ENCODE measurements at regions not wholly inside any gene's neighbourhood (a gene's known extent, or its start where the extent isn't known, plus 50 kb on each side); places are given as distances from the start of the nearest gene placed in this dataset.
A peak's percentile ranks its signal among the peaks of the same experiment; 100 is the strongest.
"Not testable (repeated sequence)": the region's sequence is repeated elsewhere in the genome, so short reads cannot be mapped to it uniquely, and the experiment has no call there.

DNA sequence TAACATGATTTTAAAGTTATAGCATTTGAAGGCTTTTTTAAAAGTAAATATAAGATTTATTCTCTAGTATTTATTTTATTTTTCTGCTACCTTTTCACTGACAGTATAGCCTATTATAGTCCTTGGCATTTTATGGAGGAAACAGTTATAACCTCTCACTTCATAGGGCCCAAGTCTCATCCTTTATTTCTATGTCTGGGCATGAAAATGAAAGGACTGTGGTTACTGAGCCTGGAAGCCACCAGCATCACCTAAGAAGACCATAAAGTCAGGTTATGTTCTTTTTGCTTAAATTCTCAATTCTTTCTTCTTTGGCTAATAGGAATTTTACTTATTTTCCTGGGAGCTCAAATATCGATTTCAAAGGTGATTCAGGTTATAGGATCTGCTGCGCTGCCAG, 494.7 kb upstream of the TECRL start:
- Histone ChIP-seq H3K27me3 (ENCODE audit: control insufficient read depth, insufficient read depth, low read length) (no peaks in the 10 kb centered on the region), H3K9me3 (ENCODE audit: control insufficient read depth, insufficient read depth, low read length) (no peaks in the 10 kb centered on the region), H3K36me3 (ENCODE audit: control insufficient read depth, insufficient read depth, low read length) (no peaks in the 10 kb centered on the region), H3K4me1 (ENCODE audit: control insufficient read depth, insufficient read depth, low read length) (no peaks in the 10 kb centered on the region), H3K27ac (ENCODE audit: low read depth, low read length) (no peak overlapping the region), H3K4me3 (ENCODE audit: low read depth, low read length) (no peak overlapping the region)
- no peak for DNase-seq (ENCODE audit: low read depth in 4 of 6, low spot score in 6 of 6)
- no CpG with 5 or more reads among the region's 2 CpGs for WGBS (ENCODE audit: insufficient coverage)

DNA sequence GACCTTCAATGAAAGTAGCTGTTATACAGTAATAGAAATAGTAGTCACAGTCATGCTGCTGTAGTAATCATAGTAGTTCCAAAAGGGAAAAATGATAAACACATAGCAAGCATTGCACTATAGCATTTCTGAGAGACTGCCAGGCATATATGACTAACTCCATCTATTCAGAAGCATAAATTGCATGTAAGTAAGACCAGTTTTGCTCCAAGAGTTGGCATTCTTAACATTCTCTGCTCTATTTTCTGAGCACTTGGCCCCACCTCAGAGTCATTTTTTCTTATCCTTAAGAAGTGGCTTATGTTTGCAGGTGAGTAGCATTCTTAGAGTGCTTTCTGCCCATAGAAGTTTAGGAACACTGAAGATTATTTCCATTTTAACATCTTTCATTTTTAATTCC, 490.3 kb upstream of the TECRL start:
- no peak overlapping the region for H3K27ac ChIP-seq (ENCODE audit: low read depth, low read length)
- no peaks in the 10 kb centered on the region for H3K4me1 ChIP-seq (ENCODE audit: control insufficient read depth, insufficient read depth, low read length)
- no peaks in the 10 kb centered on the region for H3K36me3 ChIP-seq (ENCODE audit: control insufficient read depth, insufficient read depth, low read length)
- H3K27me3 ChIP-seq (ENCODE audit: control insufficient read depth, insufficient read depth, low read length): no peaks in the 10 kb centered on the region
- H3K9me3 ChIP-seq (ENCODE audit: control insufficient read depth, insufficient read depth, low read length): no peaks in the 10 kb centered on the region
- H3K4me3 ChIP-seq (ENCODE audit: low read depth, low read length): no peak overlapping the region
- peak in 1 of 6 donors; percentile 26 for DNase-seq (ENCODE audit: low read depth in 4 of 6, low spot score in 6 of 6)

DNA sequence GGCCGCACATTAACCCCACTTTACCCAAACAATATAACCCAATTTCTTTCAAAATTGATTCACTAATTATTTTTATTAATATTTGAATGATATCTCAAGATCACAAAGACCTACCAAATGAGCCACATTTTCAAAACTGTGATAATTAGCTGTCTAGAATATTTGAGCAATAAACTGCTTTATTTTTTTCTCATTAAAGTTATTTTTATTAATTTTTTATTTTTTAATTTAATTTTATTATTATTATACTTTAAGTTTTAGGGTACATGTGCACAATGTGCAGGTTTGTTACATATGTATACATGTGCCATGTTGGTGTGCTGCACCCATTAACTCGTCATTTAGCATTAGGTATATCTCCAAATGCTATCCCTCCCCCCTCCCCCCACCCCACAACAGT, 489.8 kb upstream of the TECRL start:
- H3K9me3 ChIP-seq (ENCODE audit: control insufficient read depth, insufficient read depth, low read length); DNase-seq (ENCODE audit: low read depth in 4 of 6, low spot score in 6 of 6); H3K27me3 ChIP-seq (ENCODE audit: control insufficient read depth, insufficient read depth, low read length); H3K36me3 ChIP-seq (ENCODE audit: control insufficient read depth, insufficient read depth, low read length); H3K4me3 ChIP-seq (ENCODE audit: low read depth, low read length); H3K4me1 ChIP-seq (ENCODE audit: control insufficient read depth, insufficient read depth, low read length); H3K27ac ChIP-seq (ENCODE audit: low read depth, low read length): not testable (repeated sequence)
- WGBS (ENCODE audit: insufficient coverage): no CpG with 5 or more reads among the region's 2 CpGs

DNA sequence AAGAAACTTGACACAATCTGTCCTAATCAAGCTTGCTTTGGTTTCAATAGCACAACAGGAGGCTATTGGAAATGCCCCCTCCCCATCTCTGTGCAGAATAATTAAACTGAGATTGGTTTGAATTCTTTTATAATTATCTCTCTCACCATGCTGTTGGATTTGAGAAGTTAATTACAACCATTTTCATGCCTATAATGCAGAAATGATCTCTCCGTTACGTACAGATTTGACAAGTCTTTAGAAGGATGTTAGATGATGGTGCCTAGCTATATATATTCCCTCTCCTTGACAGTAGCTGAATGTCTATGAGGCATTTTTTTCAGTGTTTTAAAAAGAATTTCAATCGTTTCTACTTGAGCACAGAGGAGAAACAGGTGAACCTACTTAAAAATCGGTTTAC, 488.4 kb upstream of the TECRL start:
- WGBS (ENCODE audit: insufficient coverage): no CpG with 5 or more reads among the region's 4 CpGs
- H3K27ac ChIP-seq (ENCODE audit: low read depth, low read length): no peak overlapping the region
- H3K4me3 ChIP-seq (ENCODE audit: low read depth, low read length): no peak overlapping the region
- H3K27me3 ChIP-seq (ENCODE audit: control insufficient read depth, insufficient read depth, low read length): no peaks in the 10 kb centered on the region
- peak in 1 of 6 donors; percentile 27 for DNase-seq (ENCODE audit: low read depth in 4 of 6, low spot score in 6 of 6)
- no peaks in the 10 kb centered on the region for H3K36me3 ChIP-seq (ENCODE audit: control insufficient read depth, insufficient read depth, low read length)
- H3K4me1 ChIP-seq (ENCODE audit: control insufficient read depth, insufficient read depth, low read length): no peaks in the 10 kb centered on the region
- no peaks in the 10 kb centered on the region for H3K9me3 ChIP-seq (ENCODE audit: control insufficient read depth, insufficient read depth, low read length)

DNA sequence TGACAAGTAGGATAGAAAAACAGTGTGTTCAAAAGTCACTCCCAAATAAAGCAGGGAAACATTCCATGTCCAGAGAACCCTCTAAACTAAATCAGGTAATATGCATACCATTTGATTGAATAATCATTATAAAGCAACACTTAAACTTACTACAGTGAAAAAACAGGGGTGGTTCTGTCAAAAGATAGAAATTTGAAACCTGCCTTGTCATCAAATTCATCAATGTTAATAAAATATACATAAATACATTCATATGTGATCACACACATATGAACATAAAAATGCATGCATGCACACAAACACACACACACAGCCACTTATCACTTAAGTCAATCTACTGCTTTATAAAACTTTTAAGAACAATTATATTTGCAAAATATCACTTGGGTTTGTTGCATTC, 485.8 kb upstream of the TECRL start:
- Histone ChIP-seq H3K9me3 (ENCODE audit: control insufficient read depth, insufficient read depth, low read length) (no peaks in the 10 kb centered on the region), H3K27ac (ENCODE audit: low read depth, low read length) (no peak overlapping the region), H3K27me3 (ENCODE audit: control insufficient read depth, insufficient read depth, low read length) (no peaks in the 10 kb centered on the region), H3K36me3 (ENCODE audit: control insufficient read depth, insufficient read depth, low read length) (no peaks in the 10 kb centered on the region), H3K4me3 (ENCODE audit: low read depth, low read length) (no peak overlapping the region), H3K4me1 (ENCODE audit: control insufficient read depth, insufficient read depth, low read length) (no peaks in the 10 kb centered on the region)
- no peak for DNase-seq (ENCODE audit: low read depth in 4 of 6, low spot score in 6 of 6)

DNA sequence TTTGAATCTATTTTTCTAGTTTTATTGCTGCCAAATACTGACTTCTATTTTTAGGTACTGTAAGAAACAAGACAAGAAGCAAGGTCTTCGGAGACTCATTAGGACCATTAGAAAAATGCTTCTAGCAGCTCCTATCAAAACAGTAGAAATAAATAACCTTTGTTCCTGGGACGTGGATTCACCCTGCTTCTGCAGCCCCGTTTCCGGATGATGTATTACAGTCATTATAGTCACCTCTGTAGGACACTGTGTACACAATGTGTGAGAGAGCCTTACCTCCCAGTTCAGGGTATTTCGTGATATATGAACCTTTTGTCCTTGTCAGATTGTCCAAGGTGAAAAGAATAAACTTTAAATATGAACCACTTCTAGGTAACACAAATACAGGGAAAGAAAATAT, 484.0 kb upstream of the TECRL start:
- no peak overlapping the region for H3K27ac ChIP-seq (ENCODE audit: low read depth, low read length)
- no peaks in the 10 kb centered on the region for H3K4me1 ChIP-seq (ENCODE audit: control insufficient read depth, insufficient read depth, low read length)
- H3K4me3 ChIP-seq (ENCODE audit: low read depth, low read length): no peak overlapping the region
- no peaks in the 10 kb centered on the region for H3K9me3 ChIP-seq (ENCODE audit: control insufficient read depth, insufficient read depth, low read length)
- DNase-seq (ENCODE audit: low read depth in 4 of 6, low spot score in 6 of 6): peak in 2 of 6 donors; percentile 13 to 69
- H3K36me3 ChIP-seq (ENCODE audit: control insufficient read depth, insufficient read depth, low read length): no peaks in the 10 kb centered on the region
- WGBS (ENCODE audit: insufficient coverage): no CpG with 5 or more reads among the region's 5 CpGs
- H3K27me3 ChIP-seq (ENCODE audit: control insufficient read depth, insufficient read depth, low read length): no peaks in the 10 kb centered on the region

DNA sequence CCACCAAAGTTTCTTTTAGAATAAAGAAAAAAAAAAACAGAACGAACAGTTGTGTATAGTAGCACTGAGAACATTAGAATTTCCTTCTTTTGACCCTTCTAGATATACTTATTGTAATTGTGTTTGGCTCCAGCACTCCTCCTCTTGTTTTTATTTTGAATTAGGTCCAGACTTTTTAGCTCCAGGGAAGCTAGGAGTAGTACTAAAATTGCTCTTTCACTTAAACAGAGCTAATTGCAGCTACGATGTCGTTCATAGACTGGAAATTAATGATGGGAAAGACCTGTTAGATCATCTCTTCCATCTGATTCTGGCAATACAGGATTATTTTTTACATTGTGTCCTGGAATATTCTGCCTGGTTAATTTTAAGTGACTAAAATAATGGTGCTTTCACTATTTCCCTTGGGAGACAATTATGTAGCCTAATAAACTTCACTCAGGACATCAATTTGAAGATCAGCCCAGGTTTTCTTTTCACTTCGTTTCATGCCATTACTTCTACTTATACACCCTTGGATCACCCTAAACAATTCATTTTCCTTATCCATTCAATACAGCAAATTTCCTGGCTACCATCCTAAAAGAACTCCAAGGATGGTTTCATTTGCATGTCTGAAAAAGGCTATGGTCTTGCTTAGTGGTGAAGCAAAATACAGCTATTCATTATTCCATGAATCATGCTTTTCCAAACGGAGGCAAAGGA, 480.8 kb upstream of the TECRL start:
- H3K36me3 ChIP-seq (ENCODE audit: control insufficient read depth, insufficient read depth, low read length): no peaks in the 10 kb centered on the region

DNA sequence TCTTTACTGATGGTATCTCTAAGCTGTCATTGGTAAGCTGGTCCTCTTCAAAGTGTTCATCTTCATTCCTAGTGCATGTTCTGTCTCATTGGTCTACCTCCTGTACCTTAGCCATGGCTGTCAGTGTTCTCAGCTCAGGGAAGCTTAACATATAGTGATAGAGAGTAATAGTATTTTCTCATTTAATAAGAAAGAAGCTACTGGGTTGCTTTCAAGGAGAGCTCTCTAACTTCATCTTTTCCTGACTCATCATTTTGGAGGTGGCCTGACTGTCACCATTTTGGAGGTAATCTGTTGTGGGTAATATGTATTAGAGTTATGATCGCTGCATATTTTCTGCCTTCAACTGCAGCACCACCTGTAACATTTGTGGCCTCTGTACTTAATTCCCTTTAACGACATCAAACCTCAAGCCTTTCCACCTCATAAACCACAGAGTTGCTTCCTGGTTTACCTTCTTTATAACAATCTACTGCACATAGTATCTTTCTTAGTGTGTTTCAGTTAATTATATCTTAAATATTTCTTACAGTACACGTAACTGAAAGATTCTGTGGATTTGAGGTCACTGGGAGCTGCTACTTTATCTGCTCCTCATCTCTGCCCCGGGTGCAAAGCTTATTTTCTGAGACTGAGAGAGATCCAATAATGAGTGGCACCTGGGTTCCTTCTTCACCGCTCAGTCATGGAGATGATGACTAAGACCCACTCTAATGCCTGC, 474.0 kb upstream of the TECRL start:
- no peaks in the 10 kb centered on the region for H3K4me1 ChIP-seq (ENCODE audit: control insufficient read depth, insufficient read depth, low read length)
- DNase-seq (ENCODE audit: low read depth in 4 of 6, low spot score in 6 of 6): no peak
- no peak overlapping the region for H3K27ac ChIP-seq (ENCODE audit: low read depth, low read length)
- 100% methylated on average over 1 of the region's 5 CpGs for WGBS (ENCODE audit: insufficient coverage)
- H3K36me3 ChIP-seq (ENCODE audit: control insufficient read depth, insufficient read depth, low read length): no peaks in the 10 kb centered on the region
- no peaks in the 10 kb centered on the region for H3K27me3 ChIP-seq (ENCODE audit: control insufficient read depth, insufficient read depth, low read length)
- no peak overlapping the region for H3K4me3 ChIP-seq (ENCODE audit: low read depth, low read length)
- no peaks in the 10 kb centered on the region for H3K9me3 ChIP-seq (ENCODE audit: control insufficient read depth, insufficient read depth, low read length)

More for the DNA sequence above, 480.8 kb upstream of the TECRL start:
- Histone ChIP-seq H3K9me3 (ENCODE audit: control insufficient read depth, insufficient read depth, low read length) (no peaks in the 10 kb centered on the region), H3K27ac (ENCODE audit: low read depth, low read length) (peak overlapping the region; percentile 22), H3K4me1 (ENCODE audit: control insufficient read depth, insufficient read depth, low read length) (no peaks in the 10 kb centered on the region), H3K4me3 (ENCODE audit: low read depth, low read length) (no peak overlapping the region), H3K27me3 (ENCODE audit: control insufficient read depth, insufficient read depth, low read length) (no peaks in the 10 kb centered on the region)
- DNase-seq (ENCODE audit: low read depth in 4 of 6, low spot score in 6 of 6): peak; percentile 12 to 85 (median 26)
- WGBS (ENCODE audit: insufficient coverage): no CpG with 5 or more reads among the region's 5 CpGs

DNA sequence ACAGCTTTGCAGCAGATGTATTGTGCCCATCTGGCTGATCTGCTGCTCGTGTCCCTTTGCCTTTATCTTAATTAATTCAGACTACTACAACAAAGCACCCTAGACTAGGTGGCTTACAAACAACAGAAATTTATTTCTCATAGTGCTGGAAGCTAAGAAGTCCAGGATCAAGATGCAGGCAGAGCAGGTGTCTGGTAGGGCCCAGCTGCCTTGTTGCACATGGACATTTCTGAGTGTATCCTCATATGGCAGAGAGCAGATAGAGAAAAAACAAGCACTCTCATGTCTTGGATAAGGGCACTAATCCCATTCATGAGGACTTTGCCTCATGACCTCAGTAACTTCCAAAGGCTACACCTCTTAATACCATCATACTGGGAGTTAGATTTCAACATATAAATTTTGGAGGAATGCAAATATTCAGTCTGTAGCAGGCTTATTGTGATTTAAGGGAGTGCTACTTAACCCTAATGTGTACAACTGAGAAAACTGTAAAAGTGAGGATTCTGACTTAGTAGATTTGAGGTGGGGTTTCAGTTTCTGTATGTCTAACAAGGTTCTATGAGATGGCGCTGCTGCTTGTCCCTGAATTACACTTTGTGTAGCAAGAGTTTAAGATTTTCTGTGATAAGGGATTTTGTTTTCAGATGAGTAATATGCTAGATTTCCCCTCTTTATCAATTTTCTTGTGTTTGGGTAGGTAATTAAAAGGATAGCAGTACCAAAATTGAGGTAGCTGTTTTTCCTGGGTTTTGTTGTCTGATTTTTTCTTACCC, 473.2 kb upstream of the TECRL start:
- 60% methylated on average over 1 of the region's 2 CpGs for WGBS (ENCODE audit: insufficient coverage)
- peak in 2 of 6 donors; percentile 7 to 29 for DNase-seq (ENCODE audit: low read depth in 4 of 6, low spot score in 6 of 6)
- H3K9me3 ChIP-seq (ENCODE audit: control insufficient read depth, insufficient read depth, low read length): no peaks in the 10 kb centered on the region

More for the DNA sequence above, 473.2 kb upstream of the TECRL start:
- Histone ChIP-seq H3K4me3 (ENCODE audit: low read depth, low read length) (no peak overlapping the region), H3K36me3 (ENCODE audit: control insufficient read depth, insufficient read depth, low read length) (no peaks in the 10 kb centered on the region), H3K4me1 (ENCODE audit: control insufficient read depth, insufficient read depth, low read length) (no peaks in the 10 kb centered on the region), H3K27me3 (ENCODE audit: control insufficient read depth, insufficient read depth, low read length) (no peaks in the 10 kb centered on the region), H3K27ac (ENCODE audit: low read depth, low read length) (no peak overlapping the region)
